ENCODE measurements at regions not wholly inside any gene's neighbourhood (a gene's known extent, or its start where the extent isn't known, plus 50 kb on each side); places are given as distances from the start of the nearest gene placed in this dataset.
"Not testable (repeated sequence)": the region's sequence is repeated elsewhere in the genome, so short reads cannot be mapped to it uniquely, and the experiment has no call there.

DNA sequence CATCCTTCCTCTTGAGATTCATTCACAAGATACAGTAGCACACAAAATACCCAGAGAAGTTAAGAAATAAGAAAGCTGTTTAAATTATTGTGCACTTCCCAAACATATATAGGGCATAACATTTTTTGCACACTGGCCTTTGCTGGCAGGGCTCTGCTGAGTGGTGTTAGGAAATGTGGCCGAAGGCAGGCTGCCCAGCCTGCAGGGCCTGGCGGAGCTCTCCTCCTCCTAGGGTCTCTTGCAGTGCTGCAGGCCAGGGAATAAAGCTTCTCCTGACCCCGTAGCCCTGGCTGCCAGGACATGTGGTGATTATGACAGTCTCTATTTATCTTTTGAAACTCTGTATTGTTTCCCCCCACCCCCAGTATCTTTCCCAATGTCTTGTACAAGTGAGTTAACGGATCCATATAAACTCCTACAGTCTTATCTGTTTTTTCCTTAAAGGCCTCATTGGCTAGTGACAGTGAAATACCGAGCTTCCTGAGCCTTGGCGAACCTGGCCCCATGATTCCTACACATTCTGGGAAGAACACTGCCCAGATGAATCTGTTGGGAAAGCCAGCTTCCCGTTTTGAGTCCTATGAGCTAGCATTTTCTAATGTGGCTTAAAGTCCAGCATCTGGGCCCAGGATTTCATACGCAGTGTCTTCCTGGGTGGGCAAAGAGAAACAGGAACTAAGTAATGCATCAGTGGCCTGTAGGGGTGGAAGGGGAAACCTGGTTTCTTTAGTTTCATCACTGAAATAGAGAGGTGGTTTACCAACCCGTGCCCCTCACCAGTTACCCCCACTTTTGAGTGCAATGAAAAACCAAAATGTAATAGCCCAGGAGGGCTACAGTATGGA is 310.3 kb downstream of the BCL2L11 start:
- DNase-seq, result not testable (repeated sequence)

- not testable (repeated sequence) for DNase-seq
Measured at GRCh38 chr2:111432423-111432822, 311.7 kb downstream of the BCL2L11 start.

DNA sequence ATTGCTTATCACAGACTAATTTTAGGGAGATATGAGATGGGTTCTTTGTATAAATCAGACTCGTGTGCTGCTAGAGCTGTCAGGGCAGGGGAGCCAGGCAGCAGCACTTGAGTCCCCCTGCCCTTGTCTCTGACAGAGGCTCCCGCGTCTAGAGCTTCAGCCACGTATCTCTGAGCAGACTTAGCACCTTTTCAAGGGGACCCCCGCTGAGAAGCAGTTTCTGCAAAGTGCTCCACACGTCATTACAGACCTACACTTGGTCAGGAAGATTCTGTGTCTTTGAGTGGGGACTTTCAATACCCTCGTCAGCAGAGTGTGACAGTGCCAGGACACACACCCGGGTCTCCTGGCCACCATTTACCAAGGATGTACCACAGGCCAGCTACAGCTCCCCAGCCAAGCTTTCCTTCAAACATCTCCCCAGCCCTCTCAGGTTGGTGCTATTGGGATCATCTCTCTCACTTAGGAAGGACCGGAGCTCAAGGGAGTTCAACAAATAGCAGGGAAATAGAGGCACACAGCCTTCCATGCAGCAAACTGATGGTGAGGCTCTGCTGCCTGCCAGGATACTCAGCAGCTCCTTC is 312.3 kb downstream of the BCL2L11 start:
- DNase-seq, result not testable (repeated sequence)

DNA sequence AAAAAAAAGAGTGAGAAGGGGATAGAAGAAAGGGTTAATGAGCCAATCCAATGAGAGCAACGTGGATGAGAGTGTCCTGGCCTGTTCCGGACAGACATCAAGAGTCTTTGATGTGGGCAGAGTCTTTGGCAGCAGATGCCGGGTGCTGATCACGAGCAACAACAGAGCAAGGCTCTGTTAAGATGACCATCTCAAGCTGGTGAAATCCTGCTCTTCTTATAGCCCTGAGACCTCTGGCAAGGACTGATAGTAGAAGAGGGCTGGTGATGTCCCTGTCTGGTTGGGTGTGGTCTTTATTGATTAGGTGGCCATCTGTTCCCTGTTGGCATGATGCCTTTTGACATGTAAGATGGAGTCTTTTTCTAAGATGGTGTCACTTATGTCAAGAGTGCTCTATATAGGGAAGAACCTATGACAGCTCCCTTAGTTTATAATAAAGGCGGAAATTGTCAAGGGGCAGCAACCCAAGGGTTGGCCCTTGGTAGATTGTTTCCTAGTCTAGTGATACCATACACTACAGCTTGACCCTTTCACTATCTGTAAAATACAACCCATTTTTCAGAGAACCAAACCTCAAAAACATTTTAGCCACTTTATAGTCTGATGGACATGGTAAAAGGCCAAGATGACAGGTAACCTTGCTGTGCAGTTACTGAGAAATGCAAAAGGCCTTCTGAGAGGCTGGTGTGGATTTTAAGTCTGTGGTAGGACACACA is 313.3 kb downstream of the BCL2L11 start:
- not testable (repeated sequence) for DNase-seq

DNA sequence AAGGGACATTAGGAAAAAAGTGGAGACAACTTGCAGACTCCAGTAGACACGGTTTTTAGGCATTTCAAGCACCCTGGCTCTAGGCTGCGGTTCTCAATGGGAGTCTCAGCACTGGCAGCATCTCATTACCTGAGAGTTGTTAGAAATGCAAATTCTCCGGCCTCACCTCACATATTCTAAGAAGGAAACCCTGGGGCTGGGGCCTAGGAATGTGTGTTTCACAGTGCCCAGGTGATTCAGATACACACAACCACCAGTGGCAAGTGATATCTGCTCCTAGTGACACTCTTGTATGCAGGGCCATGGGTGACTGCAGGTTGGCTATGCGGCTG is 313.9 kb downstream of the BCL2L11 start:
- not testable (repeated sequence) for DNase-seq

- not testable (repeated sequence) for DNase-seq
Measured at GRCh38 chr2:111435553-111436310, 315.0 kb downstream of the BCL2L11 start.

DNA sequence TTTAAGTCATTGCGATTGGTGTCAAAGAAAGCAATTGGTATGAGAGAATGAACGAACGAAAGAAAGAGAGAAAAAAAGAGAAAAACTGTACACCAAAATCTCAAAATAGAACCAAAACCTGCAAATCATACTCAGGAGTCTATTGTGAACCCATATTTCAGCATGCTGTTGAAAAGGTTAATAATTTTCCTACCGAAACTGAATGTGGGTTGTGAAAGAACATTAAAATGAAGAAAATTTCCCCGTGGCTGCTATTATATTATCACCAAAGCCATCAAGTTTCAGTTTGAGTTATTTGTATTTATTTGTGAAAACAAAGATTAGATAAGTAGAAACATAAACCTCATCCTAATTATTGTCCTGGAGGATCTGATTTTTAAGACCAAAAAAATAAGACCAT is 315.7 kb downstream of the BCL2L11 start:
- DNase-seq, result not testable (repeated sequence)

- not testable (repeated sequence) for DNase-seq
Measured at GRCh38 chr2:111437288-111437990, 316.7 kb downstream of the BCL2L11 start.

GRCh38 chr2:111438161-111438560 is 317.4 kb downstream of the BCL2L11 start:
- DNase-seq, result not testable (repeated sequence)

- DNase-seq, result not testable (repeated sequence)
Measured at GRCh38 chr2:111439237-111439636, 318.5 kb downstream of the BCL2L11 start.

- not testable (repeated sequence) for DNase-seq
Measured at GRCh38 chr2:111441614-111442013, 320.9 kb downstream of the BCL2L11 start.

GRCh38 chr2:111442767-111443454 is 322.2 kb downstream of the BCL2L11 start:
- not testable (repeated sequence) for DNase-seq

- not testable (repeated sequence) for DNase-seq
Measured at GRCh38 chr2:111444516-111444915, 323.8 kb downstream of the BCL2L11 start.

DNA sequence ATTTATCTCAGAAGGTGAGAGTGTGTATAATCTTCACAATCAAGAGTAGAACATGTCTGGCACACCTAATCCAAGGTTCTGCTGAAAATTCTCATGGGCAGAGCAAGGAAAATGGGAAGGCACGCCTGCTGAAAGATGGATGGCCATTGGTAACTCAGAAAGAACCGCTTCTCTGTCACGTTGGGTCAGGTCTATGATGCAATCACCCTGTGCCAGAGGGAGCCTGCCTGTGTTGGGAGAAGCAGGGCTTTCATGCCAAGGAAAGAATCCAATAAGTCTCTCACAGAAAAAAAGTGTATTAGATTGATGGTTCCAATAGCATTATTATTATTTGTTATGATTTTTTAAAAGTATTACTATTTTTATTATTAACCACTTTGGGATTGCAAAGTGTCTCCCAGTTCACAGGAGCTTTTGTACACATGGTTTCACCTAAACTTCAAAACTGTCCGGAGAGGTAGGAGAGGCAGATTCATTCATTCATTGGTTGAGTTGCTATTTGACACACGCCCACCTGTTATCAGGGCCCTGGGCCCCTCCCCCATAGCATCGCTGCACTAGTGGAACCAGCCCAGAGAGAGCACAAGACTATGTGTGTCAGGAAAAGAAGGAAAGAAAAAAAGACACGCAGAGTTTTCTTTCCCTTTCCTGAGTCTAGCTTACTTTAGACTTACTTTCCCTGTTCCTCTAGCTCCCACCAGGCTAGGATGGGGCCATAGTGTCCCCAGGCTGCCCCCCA is 324.6 kb downstream of the BCL2L11 start:
- DNase-seq, result not testable (repeated sequence)

GRCh38 chr2:111445941-111446340 is 325.2 kb downstream of the BCL2L11 start:
- not testable (repeated sequence) for DNase-seq

DNA sequence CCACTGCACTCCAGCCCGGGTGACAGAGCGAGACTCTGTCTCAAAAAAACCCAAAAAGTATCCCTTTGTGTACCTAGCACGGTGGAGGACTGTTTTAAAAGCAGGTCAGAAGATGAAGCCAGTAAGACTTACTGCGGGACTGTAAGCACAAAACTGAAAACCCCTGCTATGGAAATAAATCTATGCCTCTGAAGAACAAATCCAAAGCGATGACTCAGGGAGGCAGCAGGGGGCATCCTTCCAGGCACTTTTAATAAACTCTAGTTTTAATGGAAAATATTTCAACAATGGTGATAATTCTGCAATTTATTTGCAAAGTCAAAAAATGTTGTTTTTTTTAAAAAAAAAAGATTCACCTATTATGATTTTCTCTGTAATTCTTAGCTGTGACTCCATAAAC is 326.8 kb downstream of the BCL2L11 start:
- not testable (repeated sequence) for DNase-seq

- not testable (repeated sequence) for DNase-seq
Measured at GRCh38 chr2:111448796-111449195, 328.1 kb downstream of the BCL2L11 start.

DNA sequence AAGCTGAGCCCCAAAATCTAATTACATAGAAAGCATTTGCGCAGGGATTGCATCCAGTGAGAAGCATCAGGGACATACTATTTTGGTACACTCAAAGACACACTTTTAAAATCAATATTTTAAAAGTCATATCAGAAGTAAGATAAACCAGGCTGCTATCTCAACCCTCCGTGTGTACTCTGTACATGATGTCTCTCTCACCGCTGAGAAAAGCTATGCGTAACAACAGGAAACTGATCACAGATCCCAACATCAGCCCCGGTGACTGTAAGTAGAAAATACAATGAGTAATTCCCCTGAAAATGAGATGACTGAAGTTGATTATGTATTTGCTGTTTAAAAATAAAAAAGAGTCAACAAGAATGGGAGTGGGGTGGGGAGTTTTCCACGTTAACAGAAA is 329.8 kb downstream of the BCL2L11 start:
- not testable (repeated sequence) for DNase-seq

DNA sequence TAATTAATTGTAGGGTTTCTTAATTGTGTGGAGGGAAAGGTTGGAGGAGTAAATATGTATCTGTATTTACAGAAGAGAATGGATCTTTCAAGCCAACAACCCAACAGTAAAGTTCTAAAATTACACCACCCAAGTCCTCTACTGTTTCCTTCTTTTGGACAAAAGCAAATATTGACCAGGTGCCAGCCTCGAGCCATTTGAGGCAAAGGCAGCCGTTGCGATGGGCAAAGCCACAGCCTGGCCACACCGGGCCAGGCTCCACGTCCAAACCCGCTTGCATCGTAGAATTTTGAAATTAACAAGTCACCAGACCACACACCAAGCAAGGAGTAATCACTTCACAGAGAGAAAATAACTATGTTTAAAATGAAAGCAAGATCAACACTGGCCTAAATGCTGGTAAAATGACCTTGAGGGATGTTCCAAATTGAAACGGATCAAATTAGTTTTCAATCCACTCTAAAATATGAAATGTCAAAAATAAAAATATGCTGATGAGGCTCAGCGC is 331.0 kb downstream of the BCL2L11 start:
- not testable (repeated sequence) for DNase-seq

DNA sequence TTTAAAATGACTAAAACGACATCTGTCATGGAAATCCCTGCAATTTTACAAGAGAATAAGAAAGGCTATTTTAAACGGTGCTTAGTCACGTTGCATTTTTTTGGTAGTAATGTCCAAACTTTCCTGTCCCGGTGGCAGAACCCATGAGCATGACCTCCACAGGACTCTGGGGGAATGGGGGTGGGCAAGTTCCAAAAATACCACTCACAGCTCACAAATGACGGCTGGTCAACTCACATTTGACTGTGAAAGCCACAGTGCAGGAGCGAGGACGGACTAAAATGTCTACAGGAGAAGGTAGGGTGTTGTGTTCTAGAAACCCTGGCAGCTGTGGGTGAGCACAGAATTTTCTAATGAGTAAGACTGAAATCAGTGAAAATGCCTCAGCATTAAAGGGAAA is 331.5 kb downstream of the BCL2L11 start:
- not testable (repeated sequence) for DNase-seq

- DNase-seq, result not testable (repeated sequence)
Measured at GRCh38 chr2:111453308-111453707, 332.6 kb downstream of the BCL2L11 start.
